Sigmoid colon (tissue), 3 donors: ENCODE measurements at regions not wholly inside any gene's neighbourhood (a gene's known extent, or its start where the extent isn't known, plus 50 kb on each side); places are given as distances from the start of the nearest gene placed in this dataset.

Experiments used
- CTCF ChIP-seq, 4 experiments: fragments of 450-650 bp in 3 of 4; fragments of 200-600 bp in 1 of 4; IDR thresholded peaks; one replicate each; pipeline ENCODE4 v1.5.1; 2016 to 2019; ENCODE audit warnings: antibody characterized with exemption in 4 of 4, mild to moderate bottlenecking in 3 of 4, moderate library complexity in 2 of 4
- POLR2A ChIP-seq, 2 donors: fragments of 450-650 bp; IDR thresholded peaks; one replicate each; pipeline ENCODE4 v1.6.1; 2016; ENCODE audit warnings: antibody characterized with exemption in 2 of 2, mild to moderate bottlenecking in 2 of 2, moderate library complexity in 2 of 2

GRCh38 chr20:24842274-24842917 lies 106.7 kb upstream of the CST7 start:
- no peak for TF ChIP-seq CTCF (IDR thresholded peaks at IDR 0.05)
- no peak for TF ChIP-seq POLR2A (IDR thresholded peaks at IDR 0.05)
